Erythroblast (primary cell): ENCODE measurements at regions not wholly inside any gene's neighbourhood (a gene's known extent, or its start where the extent isn't known, plus 50 kb on each side); places are given as distances from the start of the nearest gene placed in this dataset.

Experiments
- GATA1 ChIP-seq: IDR thresholded peaks from 2 replicates; pipeline ENCODE4 v1.6.1; 2011; ENCODE audit warnings: low read depth, mild to moderate bottlenecking, control low read depth, low read length, moderate library complexity
- POLR2A ChIP-seq: IDR thresholded peaks from 2 replicates; pipeline ENCODE4 v1.6.1; 2011; ENCODE audit warnings: mild to moderate bottlenecking, low read length

DNA sequence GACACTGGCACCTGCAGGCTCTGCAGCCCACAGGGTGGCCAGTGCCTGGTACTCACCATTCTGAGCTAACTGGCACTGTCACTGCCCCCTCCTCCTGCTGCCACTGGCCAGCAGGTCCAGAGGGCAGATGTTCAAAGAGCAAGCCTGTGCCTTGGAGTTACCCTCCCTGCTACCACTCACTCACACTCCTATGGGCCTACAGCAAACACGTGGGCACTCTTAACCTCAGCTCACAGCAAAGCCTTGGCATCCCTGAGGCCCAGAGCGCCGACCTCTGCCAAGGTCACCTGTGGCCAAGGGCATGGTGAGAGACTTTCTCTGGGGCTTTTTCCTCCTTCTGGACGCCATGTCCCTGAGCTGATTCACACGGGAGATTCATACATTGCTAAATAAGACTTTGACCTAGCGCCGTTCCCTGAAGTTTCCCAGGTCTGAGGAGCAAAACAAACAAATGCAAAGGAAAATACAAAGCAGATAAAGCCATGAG, 270.0 kb upstream of the PPP2R2D start:
- TF ChIP-seq POLR2A (no peak), GATA1 (no peak)
